ENCODE measurements at regions not wholly inside any gene's neighbourhood (a gene's known extent, or its start where the extent isn't known, plus 50 kb on each side); places are given as distances from the start of the nearest gene placed in this dataset.

DNA sequence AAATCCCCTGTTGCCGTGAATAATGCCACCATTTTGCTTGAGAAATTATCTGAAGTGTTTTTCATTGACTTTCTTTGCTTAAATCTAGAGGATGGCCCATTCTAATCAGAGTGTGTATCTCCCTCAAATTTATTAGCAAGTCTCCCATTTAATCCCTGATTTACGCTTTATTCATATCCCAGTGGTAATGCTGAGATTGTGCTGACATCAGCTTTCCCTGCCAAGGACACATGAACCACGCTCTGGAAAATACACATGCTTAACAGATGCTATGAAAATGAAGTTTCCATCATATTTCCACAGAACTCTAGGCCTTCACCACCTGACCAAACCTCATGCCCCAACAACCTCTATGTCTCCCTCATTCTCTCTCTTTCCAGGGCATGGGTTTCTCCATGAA is 545.4 kb downstream of the TUSC7 start:
- Histone ChIP-seq H3K27me3 (ENCODE audit: control insufficient read depth in 3 of 3, insufficient read depth in 3 of 3, low read length in 2 of 3) (no peaks in the 10 kb centered on the region), H3K4me3 (no peak overlapping the region), H3K9ac (ENCODE audit: insufficient read depth in 1 of 2, low read length in 2 of 2) (no peak overlapping the region), H3K27ac (ENCODE audit: low read depth in 1 of 2, low read length in 1 of 2) (no peak overlapping the region), H3K36me3 (ENCODE audit: control insufficient read depth in 4 of 4, insufficient read depth in 4 of 4, low read length in 4 of 4) (no peaks in the 10 kb centered on the region), H3K4me1 (ENCODE audit: control insufficient read depth in 5 of 5, insufficient read depth in 5 of 5, low read length in 5 of 5) (no peaks in the 10 kb centered on the region), H3K9me3 (ENCODE audit: control insufficient read depth in 4 of 4, insufficient read depth in 3 of 4, low read length in 3 of 4) (no peaks in the 10 kb centered on the region)
- ATAC-seq (ENCODE audit: insufficient read depth, low FRiP score), result no peak
- no peak for DNase-seq
- TF ChIP-seq CTCF (IDR thresholded peaks at IDR 0.05; ENCODE audit: control extremely low read depth, extremely low read depth), result no peak
- 87 to 90% methylated on average over 3 of the region's 3 CpGs for WGBS, 2 donors

- 96 to 100% methylated on average over 1 of the region's 1 CpG for WGBS, 2 donors
- no peak for ATAC-seq (ENCODE audit: insufficient read depth, low FRiP score)
These were observed 546.2 kb downstream of the TUSC7 start for GRCh38 chr3:117255736-117256135.

GRCh38 chr3:117261983-117262421 is 552.4 kb downstream of the TUSC7 start:
- H3K9ac ChIP-seq (ENCODE audit: insufficient read depth in 1 of 2, low read length in 2 of 2), result no peak overlapping the region
- no peak overlapping the region for H3K27ac ChIP-seq (ENCODE audit: low read depth in 1 of 2, low read length in 1 of 2)
- peaks cover 0 to 20% (median 0%) of the 10 kb centered on the region in 5 donors for H3K4me1 ChIP-seq (ENCODE audit: control insufficient read depth in 5 of 5, insufficient read depth in 5 of 5, low read length in 5 of 5)
- H3K36me3 ChIP-seq (ENCODE audit: control insufficient read depth in 4 of 4, insufficient read depth in 4 of 4, low read length in 4 of 4), result no peaks in the 10 kb centered on the region
- DNase-seq (peak; percentile 17 to 68 (median 37)), ATAC-seq (ENCODE audit: insufficient read depth, low FRiP score) (no peak)
- H3K9me3 ChIP-seq (ENCODE audit: control insufficient read depth in 4 of 4, insufficient read depth in 3 of 4, low read length in 3 of 4), result no peaks in the 10 kb centered on the region
- no peaks in the 10 kb centered on the region for H3K27me3 ChIP-seq (ENCODE audit: control insufficient read depth in 3 of 3, insufficient read depth in 3 of 3, low read length in 2 of 3)
- no peak for TF ChIP-seq CTCF (IDR thresholded peaks at IDR 0.05; ENCODE audit: control extremely low read depth, extremely low read depth)
- 45 to 72% methylated on average over 2 of the region's 2 CpGs for WGBS, 2 donors
- no peak overlapping the region for H3K4me3 ChIP-seq

More at GRCh38 chr3:117255736-117256135, 546.2 kb downstream of the TUSC7 start:
- no peaks in the 10 kb centered on the region for H3K36me3 ChIP-seq (ENCODE audit: control insufficient read depth in 4 of 4, insufficient read depth in 4 of 4, low read length in 4 of 4)
- H3K27ac ChIP-seq (ENCODE audit: low read depth in 1 of 2, low read length in 1 of 2), result no peak overlapping the region
- no peak for DNase-seq
- H3K27me3 ChIP-seq (ENCODE audit: control insufficient read depth in 3 of 3, insufficient read depth in 3 of 3, low read length in 2 of 3), result no peaks in the 10 kb centered on the region
- H3K9ac ChIP-seq (ENCODE audit: insufficient read depth in 1 of 2, low read length in 2 of 2), result no peak overlapping the region
- no peak overlapping the region for H3K4me3 ChIP-seq
- no peak for TF ChIP-seq CTCF (IDR thresholded peaks at IDR 0.05; ENCODE audit: control extremely low read depth, extremely low read depth)
- no peaks in the 10 kb centered on the region for H3K9me3 ChIP-seq (ENCODE audit: control insufficient read depth in 4 of 4, insufficient read depth in 3 of 4, low read length in 3 of 4)
- H3K4me1 ChIP-seq (ENCODE audit: control insufficient read depth in 5 of 5, insufficient read depth in 5 of 5, low read length in 5 of 5), result peaks cover 0 to 5% (median 0%) of the 10 kb centered on the region in 5 donors

GRCh38 chr3:117263270-117263669 is 553.7 kb downstream of the TUSC7 start:
- 80 to 90% methylated on average over 3 of the region's 3 CpGs for WGBS, 2 donors
- no peak for TF ChIP-seq CTCF (IDR thresholded peaks at IDR 0.05; ENCODE audit: control extremely low read depth, extremely low read depth)

More at GRCh38 chr3:117263270-117263669, 553.7 kb downstream of the TUSC7 start:
- no peak overlapping the region for H3K27ac ChIP-seq (ENCODE audit: low read depth in 1 of 2, low read length in 1 of 2)
- peaks cover 0 to 20% (median 0%) of the 10 kb centered on the region in 5 donors for H3K4me1 ChIP-seq (ENCODE audit: control insufficient read depth in 5 of 5, insufficient read depth in 5 of 5, low read length in 5 of 5)
- no peak for ATAC-seq (ENCODE audit: insufficient read depth, low FRiP score)
- no peak for DNase-seq
- H3K36me3 ChIP-seq (ENCODE audit: control insufficient read depth in 4 of 4, insufficient read depth in 4 of 4, low read length in 4 of 4), result no peaks in the 10 kb centered on the region
- no peaks in the 10 kb centered on the region for H3K9me3 ChIP-seq (ENCODE audit: control insufficient read depth in 4 of 4, insufficient read depth in 3 of 4, low read length in 3 of 4)
- H3K27me3 ChIP-seq (ENCODE audit: control insufficient read depth in 3 of 3, insufficient read depth in 3 of 3, low read length in 2 of 3), result no peaks in the 10 kb centered on the region
- H3K4me3 ChIP-seq, result no peak overlapping the region
- no peak overlapping the region for H3K9ac ChIP-seq (ENCODE audit: insufficient read depth in 1 of 2, low read length in 2 of 2)
